ENCODE measurements at regions not wholly inside any gene's neighbourhood (a gene's known extent, or its start where the extent isn't known, plus 50 kb on each side); places are given as distances from the start of the nearest gene placed in this dataset.

DNA sequence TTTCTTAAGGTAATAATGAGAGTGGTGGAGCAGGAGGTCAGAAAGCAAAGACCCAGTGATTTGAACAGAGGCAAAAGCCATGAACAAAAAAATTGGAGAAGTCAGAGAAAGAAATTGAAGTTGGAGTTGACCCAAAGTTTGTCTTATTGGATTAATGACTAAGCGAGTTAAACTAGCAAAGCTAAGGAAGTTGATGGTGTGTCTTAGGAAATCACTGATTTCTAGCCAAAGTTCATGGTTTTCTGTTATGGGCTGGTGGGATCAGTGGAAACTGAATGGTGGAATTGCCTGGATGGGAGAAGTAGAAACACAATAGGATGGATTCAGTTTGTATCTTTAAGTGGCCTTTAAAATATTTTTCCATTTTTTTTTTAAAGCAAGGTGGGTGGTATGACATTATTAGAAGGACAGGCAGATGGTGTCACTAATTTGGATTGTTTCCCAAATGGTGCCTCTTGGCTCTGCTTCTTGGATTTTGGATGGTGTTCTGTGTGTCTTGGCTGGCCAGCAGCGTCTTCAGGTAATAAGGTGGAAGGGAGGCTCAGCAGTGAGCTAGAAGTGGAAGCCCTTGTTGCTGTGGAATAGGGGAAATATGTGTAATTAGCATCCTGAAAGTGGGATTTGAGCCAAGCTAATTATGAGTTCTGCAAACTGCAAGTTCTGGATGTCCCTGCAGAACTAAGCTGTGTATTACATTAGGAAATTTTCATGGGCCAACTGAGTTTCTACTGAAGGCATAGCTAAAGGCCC lies 302.9 kb downstream of the LMO7 start:
- peaks cover 3% of the 10 kb centered on the region for H3K4me1 Mint-ChIP-seq
- H3K4me3 Mint-ChIP-seq, result no peak overlapping the region
- H3K9me3 Mint-ChIP-seq, result peaks cover 16% of the 10 kb centered on the region
- no peaks in the 10 kb centered on the region for H3K36me3 Mint-ChIP-seq
- H3K27me3 Mint-ChIP-seq (ENCODE audit: low read depth), result no peaks in the 10 kb centered on the region
- no peak overlapping the region for H3K27ac Mint-ChIP-seq
- no peak for DNase-seq (ENCODE audit: low spot score in 2 of 2, unreplicated experiment in 2 of 2)
- TF ChIP-seq, protein P1, sequence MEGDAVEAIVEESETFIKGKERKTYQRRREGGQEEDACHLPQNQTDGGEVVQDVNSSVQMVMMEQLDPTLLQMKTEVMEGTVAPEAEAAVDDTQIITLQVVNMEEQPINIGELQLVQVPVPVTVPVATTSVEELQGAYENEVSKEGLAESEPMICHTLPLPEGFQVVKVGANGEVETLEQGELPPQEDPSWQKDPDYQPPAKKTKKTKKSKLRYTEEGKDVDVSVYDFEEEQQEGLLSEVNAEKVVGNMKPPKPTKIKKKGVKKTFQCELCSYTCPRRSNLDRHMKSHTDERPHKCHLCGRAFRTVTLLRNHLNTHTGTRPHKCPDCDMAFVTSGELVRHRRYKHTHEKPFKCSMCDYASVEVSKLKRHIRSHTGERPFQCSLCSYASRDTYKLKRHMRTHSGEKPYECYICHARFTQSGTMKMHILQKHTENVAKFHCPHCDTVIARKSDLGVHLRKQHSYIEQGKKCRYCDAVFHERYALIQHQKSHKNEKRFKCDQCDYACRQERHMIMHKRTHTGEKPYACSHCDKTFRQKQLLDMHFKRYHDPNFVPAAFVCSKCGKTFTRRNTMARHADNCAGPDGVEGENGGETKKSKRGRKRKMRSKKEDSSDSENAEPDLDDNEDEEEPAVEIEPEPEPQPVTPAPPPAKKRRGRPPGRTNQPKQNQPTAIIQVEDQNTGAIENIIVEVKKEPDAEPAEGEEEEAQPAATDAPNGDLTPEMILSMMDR (IDR thresholded peaks at IDR 0.05; ENCODE audit: unreplicated experiment), result no peak

DNA sequence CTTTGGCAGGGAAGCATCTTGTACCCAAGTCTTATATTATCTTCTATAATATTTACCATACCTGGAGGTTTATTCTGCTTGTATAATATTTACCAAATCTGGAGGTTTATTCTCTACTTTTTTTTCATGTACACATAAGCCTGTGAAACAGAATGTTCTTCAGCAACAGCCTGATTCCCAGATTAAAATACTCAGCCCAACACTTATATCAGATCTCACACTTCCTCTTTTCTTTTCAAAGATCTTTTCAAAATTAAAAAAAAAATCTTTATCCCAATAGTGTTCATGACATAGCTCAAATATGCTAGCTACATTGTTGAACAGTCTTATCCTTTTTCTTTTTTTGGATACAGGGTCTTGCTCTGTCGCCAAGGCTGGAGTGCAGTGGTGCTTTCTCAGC lies 300.7 kb downstream of the LMO7 start:
- Mint-ChIP-seq H3K4me3 (no peak overlapping the region), H3K4me1 (peaks cover 3% of the 10 kb centered on the region), H3K27ac (no peak overlapping the region), H3K9me3 (peaks cover 4% of the 10 kb centered on the region), H3K36me3 (no peaks in the 10 kb centered on the region), H3K27me3 (ENCODE audit: low read depth) (no peaks in the 10 kb centered on the region)
- TF ChIP-seq, protein P1 (IDR thresholded peaks at IDR 0.05; ENCODE audit: unreplicated experiment), result no peak
- no peak for DNase-seq (ENCODE audit: low spot score in 2 of 2, unreplicated experiment in 2 of 2)

DNA sequence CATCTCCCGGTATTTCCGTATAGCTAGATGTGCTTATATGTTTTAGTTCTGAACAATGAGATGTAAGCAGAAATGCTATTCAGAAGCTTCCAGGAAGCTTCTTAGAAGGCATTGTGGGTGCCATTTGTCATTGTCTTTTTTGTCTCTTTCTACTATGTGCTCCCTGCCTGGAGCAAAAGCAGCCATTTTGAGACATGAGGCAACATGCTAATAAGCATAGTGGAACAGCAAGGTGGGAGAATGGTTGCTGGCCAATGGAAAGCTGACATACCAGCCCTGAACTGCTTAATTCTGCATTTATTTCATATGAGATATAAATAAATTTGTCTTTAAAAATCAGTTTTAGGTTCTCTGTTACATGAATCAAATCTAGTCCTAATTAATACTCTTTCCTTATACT lies 299.7 kb downstream of the LMO7 start:
- no peaks in the 10 kb centered on the region for H3K27me3 Mint-ChIP-seq (ENCODE audit: low read depth)
- TF ChIP-seq, protein P1 (IDR thresholded peaks at IDR 0.05; ENCODE audit: unreplicated experiment), result no peak
- no peak overlapping the region for H3K4me3 Mint-ChIP-seq
- H3K4me1 Mint-ChIP-seq, result peaks cover 3% of the 10 kb centered on the region
- no peaks in the 10 kb centered on the region for H3K36me3 Mint-ChIP-seq
- H3K9me3 Mint-ChIP-seq, result peaks cover 4% of the 10 kb centered on the region
- no peak for DNase-seq (ENCODE audit: low spot score in 2 of 2, unreplicated experiment in 2 of 2)
- H3K27ac Mint-ChIP-seq, result no peak overlapping the region

- Mint-ChIP-seq H3K27ac (no peak overlapping the region), H3K36me3 (no peaks in the 10 kb centered on the region), H3K4me1 (peaks cover 3% of the 10 kb centered on the region), H3K9me3 (no peaks in the 10 kb centered on the region), H3K4me3 (no peak overlapping the region), H3K27me3 (ENCODE audit: low read depth) (no peaks in the 10 kb centered on the region)
- DNase-seq (ENCODE audit: low spot score in 2 of 2, unreplicated experiment in 2 of 2), result no peak
- TF ChIP-seq, protein P1 (IDR thresholded peaks at IDR 0.05; ENCODE audit: unreplicated experiment), result no peak
These were observed 298.8 kb downstream of the LMO7 start for GRCh38 chr13:75934889-75935288.

DNA sequence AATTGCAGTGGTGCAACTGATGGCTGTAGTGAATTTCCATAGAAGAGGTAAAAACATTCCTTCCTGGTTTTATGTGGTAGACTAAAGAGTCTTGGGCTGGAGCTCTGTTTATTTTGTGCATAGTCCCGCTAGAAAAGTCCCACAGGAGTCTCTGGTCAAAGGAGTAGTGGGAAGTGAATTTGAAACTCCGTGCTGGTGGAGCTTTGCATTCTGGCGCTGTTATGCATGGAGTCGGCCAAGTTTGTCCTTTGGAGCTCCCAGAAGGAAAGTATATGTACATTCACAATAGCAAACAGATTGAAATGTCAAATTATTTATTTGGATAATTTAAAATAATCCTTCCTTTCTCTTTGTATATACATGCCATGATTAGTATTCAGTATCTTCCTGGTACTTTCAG lies 296.5 kb downstream of the LMO7 start:
- Mint-ChIP-seq H3K27me3 (ENCODE audit: low read depth) (no peaks in the 10 kb centered on the region), H3K4me1 (no peaks in the 10 kb centered on the region), H3K27ac (no peak overlapping the region), H3K9me3 (peaks cover 12% of the 10 kb centered on the region), H3K36me3 (no peaks in the 10 kb centered on the region), H3K4me3 (no peak overlapping the region)
- TF ChIP-seq, protein P1 (IDR thresholded peaks at IDR 0.05; ENCODE audit: unreplicated experiment), result no peak
- DNase-seq (ENCODE audit: low spot score in 2 of 2, unreplicated experiment in 2 of 2), result no peak
